Muscle layer of colon (tissue), 2 donors: ENCODE measurements at regions not wholly inside any gene's neighbourhood (a gene's known extent, or its start where the extent isn't known, plus 50 kb on each side); places are given as distances from the start of the nearest gene placed in this dataset.
"Not testable (repeated sequence)": the region's sequence is repeated elsewhere in the genome, so short reads cannot be mapped to it uniquely, and the experiment has no call there.

Source experiments
- H3K27ac ChIP-seq: one replicate; pipeline ENCODE4 v1.7.0; 2013; ENCODE audit warnings: low read depth, mild to moderate bottlenecking, low read length, moderate library complexity
- H3K27me3 ChIP-seq, 2 donors: one replicate each; pipeline ENCODE4 v1.7.0; 2013; ENCODE audit warnings: low read length in 2 of 2, mild to moderate bottlenecking in 2 of 2; ENCODE audit not compliant: insufficient read depth in 2 of 2, control insufficient read depth in 1 of 2
- H3K36me3 ChIP-seq: one replicate; pipeline ENCODE4 v1.7.0; 2013; ENCODE audit warnings: mild to moderate bottlenecking, low read length; ENCODE audit not compliant: insufficient read depth
- H3K4me1 ChIP-seq: one replicate; pipeline ENCODE4 v1.7.0; 2013; ENCODE audit warnings: mild to moderate bottlenecking, low read length; ENCODE audit not compliant: insufficient read depth
- H3K4me3 ChIP-seq, 2 donors: one replicate each; pipeline ENCODE4 v1.7.0; 2013; ENCODE audit warnings: low read length in 2 of 2, low read depth in 1 of 2, mild to moderate bottlenecking in 1 of 2, moderate library complexity in 1 of 2
- H3K9ac ChIP-seq: one replicate; pipeline ENCODE4 v1.7.0; 2013; ENCODE audit warnings: low read length
- H3K9me3 ChIP-seq: one replicate; pipeline ENCODE4 v1.7.0; 2013; ENCODE audit warnings: mild to moderate bottlenecking, low read length
- donor health status: abdominal sarcoma.
- donor health status: Adenocarcinoma of cecum.

DNA sequence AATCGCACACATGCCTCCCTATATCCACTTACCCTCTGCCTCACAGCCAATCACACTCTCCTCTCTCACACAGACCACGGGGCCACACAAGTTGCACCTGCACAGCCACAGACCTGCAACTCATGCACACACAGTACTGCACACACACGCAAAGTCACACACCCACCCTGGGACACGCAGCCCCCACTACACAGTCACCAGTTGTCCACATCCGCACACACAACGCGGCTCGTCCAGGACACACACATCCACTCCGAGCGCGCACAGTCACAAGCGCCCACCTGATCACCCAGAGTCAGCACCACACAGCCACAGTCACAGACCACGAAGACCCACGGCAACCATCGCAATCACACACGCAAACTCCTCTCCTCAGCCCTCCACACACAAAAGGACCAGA is 387.3 kb downstream of the CNTNAP3B start:
- H3K4me3 ChIP-seq, H3K27me3 ChIP-seq, H3K36me3 ChIP-seq, H3K4me1 ChIP-seq, H3K9me3 ChIP-seq, H3K9ac ChIP-seq, H3K27ac ChIP-seq: not testable (repeated sequence)

DNA sequence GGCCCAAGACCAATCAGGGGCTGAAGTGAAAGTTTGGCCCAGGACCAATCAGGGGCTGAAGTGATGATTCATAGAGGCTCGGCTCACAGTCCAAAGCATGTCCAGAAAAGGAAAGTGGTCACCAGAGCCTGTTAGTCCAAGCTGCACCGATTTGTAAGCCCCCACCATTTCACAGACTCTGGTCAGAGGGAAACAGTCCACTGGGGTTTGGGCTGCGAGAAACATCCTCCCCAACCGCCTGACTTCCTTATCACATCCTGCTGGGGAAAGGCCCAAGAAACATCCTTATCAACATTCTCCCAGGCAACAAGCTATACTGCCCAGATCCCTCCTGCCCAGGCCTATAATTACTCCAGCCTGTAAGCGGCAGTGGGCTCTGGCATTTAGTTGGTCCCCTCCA is 388.1 kb downstream of the CNTNAP3B start:
- H3K36me3 ChIP-seq, H3K27me3 ChIP-seq, H3K4me1 ChIP-seq, H3K9ac ChIP-seq, H3K9me3 ChIP-seq, H3K27ac ChIP-seq, H3K4me3 ChIP-seq: not testable (repeated sequence)

DNA sequence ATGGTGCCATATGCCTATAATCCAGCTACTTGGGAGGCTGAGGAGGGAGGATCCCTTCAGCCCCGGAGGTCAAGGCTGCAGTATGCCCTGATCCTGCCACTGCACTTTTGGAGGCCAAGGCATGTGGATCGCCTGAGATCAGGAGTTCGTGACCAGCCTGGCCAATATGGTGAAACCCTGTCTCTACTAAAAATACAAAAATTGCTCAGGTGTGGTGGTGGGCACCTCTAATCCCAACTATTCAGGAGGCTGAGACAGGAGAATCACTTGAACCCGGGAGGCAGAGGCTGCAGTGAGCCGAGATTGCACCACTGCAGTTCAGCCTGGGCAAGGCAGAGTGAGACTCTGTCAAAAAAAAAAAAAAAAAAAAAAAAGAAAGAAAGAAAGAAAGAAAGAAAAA is 390.5 kb downstream of the CNTNAP3B start:
- not testable (repeated sequence) for H3K4me1 ChIP-seq, H3K9me3 ChIP-seq, H3K27ac ChIP-seq, H3K9ac ChIP-seq, H3K27me3 ChIP-seq, H3K4me3 ChIP-seq, H3K36me3 ChIP-seq

DNA sequence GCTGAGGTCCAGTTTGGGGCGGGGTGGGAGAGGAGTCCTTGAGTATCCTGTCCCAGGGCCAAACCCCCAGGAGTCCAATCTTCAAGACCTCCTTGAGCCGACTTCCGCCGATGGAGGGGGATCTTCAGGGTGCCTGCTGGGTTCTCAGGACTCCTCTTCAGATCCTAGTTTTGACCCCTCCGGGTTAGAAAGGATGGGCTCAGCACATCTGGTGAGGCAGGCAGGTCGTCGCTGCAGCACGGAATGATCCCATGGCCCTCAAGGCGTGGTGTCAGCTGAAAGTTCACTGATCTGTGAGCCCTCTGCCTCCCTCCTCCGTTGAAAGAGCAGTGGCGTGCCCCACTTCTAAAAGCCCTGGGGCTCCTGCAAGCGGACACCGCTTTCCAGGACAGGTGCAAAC is 430.0 kb downstream of the CNTNAP3B start:
- not testable (repeated sequence) for H3K4me1 ChIP-seq, H3K36me3 ChIP-seq, H3K27me3 ChIP-seq, H3K4me3 ChIP-seq, H3K27ac ChIP-seq, H3K9ac ChIP-seq, H3K9me3 ChIP-seq

DNA sequence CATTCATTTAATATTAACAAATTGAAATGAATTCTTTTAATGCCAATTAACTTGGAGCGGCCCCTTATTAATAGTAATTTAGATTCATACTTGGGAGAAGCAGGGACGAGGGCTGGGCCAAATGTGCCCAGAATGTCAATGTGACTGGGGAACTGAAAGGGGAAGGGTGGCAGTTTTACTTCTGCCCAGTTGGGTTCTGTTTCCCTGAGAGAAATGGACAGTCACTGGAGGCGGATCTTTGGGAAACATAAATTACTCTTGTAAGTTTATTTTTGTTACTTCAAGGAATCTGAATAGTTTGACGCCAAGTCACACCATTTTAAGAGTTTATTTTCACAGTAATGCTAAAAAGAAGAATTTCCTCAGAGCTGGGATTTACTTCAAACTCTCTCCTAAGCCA is 432.1 kb downstream of the CNTNAP3B start:
- not testable (repeated sequence) for H3K9me3 ChIP-seq, H3K36me3 ChIP-seq, H3K27ac ChIP-seq, H3K27me3 ChIP-seq, H3K9ac ChIP-seq, H3K4me1 ChIP-seq, H3K4me3 ChIP-seq

DNA sequence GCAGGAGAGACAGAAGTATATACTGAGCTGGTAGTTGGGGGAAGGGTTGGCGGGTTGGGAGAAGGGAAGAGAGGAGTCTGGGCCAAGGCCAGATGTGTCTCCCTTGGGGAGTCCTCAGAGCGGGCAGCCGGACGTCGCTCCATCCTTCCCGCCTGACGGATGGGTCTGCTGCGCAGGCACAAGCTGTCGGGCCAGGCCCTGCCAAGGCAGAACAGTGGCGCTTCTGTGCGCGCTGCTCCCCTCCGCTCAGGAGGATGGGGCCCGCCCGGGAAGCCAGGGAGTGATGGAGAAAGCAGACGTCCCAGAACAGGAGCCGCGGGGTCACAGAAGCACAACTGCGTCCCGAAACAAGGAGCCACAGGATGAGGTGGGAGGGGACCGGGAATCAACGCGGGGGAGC is 449.9 kb downstream of the CNTNAP3B start:
- not testable (repeated sequence) for H3K27me3 ChIP-seq, H3K4me3 ChIP-seq, H3K4me1 ChIP-seq, H3K9me3 ChIP-seq, H3K9ac ChIP-seq, H3K27ac ChIP-seq, H3K36me3 ChIP-seq

DNA sequence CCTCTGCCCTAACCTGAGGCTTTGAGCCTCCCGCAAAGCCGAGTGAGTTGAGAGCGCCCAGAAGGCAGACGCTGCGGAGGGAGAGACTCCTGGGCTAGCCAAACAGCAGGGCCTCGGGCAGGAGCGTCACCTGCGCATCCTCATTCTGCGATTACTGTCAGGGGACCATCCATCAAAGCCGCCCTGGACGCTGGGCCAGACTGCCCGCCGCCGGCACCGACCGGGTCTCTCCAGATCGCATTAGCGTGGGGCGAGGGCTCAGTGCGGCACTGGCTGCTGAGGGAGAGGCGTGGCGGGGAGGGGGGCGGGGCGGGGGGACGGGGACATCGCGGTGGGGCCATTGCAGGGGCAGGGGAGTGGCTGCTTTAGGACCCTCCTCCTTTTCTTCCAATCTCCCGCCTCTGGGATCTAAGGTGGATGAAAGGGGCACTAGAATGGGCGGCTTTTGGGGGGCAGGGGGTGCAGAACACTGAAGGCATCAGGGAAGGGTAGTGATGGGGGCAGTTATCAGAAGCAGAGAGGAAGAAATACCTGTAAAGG is 465.7 kb downstream of the CNTNAP3B start:
- not testable (repeated sequence) for H3K27me3 ChIP-seq, H3K4me3 ChIP-seq, H3K9ac ChIP-seq, H3K36me3 ChIP-seq, H3K27ac ChIP-seq, H3K4me1 ChIP-seq, H3K9me3 ChIP-seq

DNA sequence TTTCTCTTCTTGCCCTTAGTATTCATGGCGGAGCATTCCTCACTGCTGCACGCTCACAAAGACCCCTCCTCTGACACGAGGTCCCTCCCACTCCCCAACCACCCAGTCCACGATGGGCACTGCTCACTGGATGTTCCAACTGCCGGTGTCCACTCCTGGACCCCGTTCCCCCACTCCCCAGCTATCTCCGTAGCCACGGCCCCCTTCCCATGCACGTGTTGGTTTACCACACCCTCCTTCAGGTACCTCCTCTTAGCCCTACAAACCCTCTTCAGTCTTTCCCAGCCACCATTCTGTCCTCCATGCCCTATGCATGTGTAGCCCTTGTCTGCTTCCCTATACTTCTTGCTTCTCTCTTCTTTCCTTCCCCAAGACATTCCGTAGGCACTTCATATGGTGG is 469.6 kb upstream of the ZNG1F start:
- H3K4me3 ChIP-seq, H3K27ac ChIP-seq, H3K27me3 ChIP-seq, H3K9ac ChIP-seq, H3K9me3 ChIP-seq, H3K4me1 ChIP-seq, H3K36me3 ChIP-seq: not testable (repeated sequence)

DNA sequence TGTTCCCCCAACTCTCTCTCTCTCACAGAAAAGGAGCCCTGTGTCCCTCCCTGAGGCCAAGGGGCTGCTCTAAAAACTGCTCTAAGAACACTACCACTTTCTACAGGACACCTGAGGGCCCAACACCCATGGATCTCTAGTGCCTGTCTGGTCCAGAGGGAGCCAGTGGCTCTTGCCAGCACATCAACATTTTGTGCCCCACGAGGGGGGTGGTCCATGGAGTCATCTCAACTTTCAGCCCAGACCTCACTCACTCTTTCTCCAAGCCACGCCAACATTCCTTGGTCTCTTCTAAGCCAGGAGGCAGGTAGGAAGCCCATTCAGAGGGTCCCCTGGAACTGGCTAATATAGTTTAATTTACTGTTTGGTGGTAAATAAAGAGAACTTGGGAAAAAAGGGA is 469.0 kb upstream of the ZNG1F start:
- H3K27ac ChIP-seq, H3K9ac ChIP-seq: not testable (repeated sequence)

DNA sequence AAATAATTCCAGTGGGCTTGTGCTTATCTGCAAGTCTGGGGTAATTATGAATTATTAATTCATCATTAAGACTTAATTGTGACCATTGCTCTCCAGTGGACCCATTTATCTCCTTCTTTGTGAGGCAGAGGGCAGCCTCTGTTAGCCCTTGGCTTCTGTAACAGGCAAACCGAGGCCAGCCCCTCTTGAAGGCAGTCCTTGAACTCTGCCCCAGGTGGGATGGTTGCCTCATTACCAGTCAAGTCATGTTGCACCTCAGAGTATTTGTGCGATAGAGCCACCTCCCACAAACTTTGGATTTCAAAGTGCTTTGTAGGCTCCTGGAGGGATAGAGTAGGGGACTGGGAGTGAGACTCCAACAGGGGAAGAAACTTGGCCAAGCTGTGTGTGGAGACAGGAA is 468.0 kb upstream of the ZNG1F start:
- H3K9ac ChIP-seq, H3K4me1 ChIP-seq: not testable (repeated sequence)

More for the DNA sequence above, 469.0 kb upstream of the ZNG1F start:
- H3K9me3 ChIP-seq, H3K27me3 ChIP-seq, H3K4me3 ChIP-seq, H3K4me1 ChIP-seq, H3K36me3 ChIP-seq: not testable (repeated sequence)

DNA sequence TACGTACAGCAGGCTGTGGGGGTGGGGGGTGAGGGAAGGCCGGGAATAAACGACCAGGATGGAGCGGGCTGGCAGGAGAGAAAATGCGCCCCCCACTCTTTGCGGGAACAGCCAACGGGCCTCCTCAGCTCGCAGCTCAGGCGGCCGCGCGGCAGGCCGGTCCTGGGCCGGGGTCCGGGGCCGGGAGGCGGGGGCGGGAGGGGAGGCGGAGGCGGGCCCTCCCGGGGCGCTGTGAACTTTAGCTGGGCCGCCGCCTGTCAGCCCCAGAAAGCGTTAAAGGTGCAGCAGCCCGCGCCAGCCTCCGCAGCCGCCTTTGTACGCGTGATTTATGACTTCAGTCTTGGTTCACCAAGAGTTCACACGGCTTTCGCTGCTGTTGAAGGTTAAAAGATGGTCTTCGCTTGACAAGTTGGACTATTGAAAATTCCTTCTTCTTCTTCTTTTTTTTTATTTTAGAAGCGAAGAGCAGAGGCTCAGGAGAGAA is 466.0 kb upstream of the ZNG1F start:
- H3K36me3 ChIP-seq, H3K9me3 ChIP-seq, H3K27ac ChIP-seq, H3K4me3 ChIP-seq, H3K4me1 ChIP-seq, H3K9ac ChIP-seq, H3K27me3 ChIP-seq: not testable (repeated sequence)

More for the DNA sequence above, 468.0 kb upstream of the ZNG1F start:
- H3K36me3 ChIP-seq, H3K27ac ChIP-seq, H3K9me3 ChIP-seq, H3K27me3 ChIP-seq, H3K4me3 ChIP-seq: not testable (repeated sequence)

DNA sequence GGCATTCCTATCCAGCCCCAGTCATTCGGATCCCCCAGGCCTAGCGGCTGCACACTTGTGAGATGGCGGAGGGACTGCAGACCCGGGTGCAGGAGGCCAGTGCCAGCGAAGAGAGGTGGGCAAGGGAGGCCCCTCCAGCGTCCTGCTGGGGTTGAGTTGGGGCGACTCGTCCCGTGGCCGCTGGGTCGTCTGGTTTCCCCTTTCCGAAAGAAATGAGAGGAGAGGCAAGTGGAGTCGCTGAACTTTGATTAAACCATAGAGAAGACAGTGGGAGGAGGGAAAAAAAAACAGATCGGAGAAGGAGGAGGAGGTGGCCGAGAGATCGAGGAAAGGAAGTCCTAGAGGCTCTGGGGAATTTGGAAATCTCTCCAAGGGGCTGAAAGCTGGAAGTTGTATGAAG is 465.2 kb upstream of the ZNG1F start:
- peak overlapping the region; percentile 63 for H3K27ac ChIP-seq
- not testable (repeated sequence) for H3K9me3 ChIP-seq, H3K36me3 ChIP-seq, H3K9ac ChIP-seq, H3K4me1 ChIP-seq, H3K4me3 ChIP-seq, H3K27me3 ChIP-seq
